Vagina (tissue), 2 donors: ENCODE measurements at regions not wholly inside any gene's neighbourhood (a gene's known extent, or its start where the extent isn't known, plus 50 kb on each side); places are given as distances from the start of the nearest gene placed in this dataset.

ENCODE experiments used
- DNase-seq, 2 donors: peaks; one replicate each; pipeline ENCODE4 v3.0.0-alpha.2; 2017; ENCODE audit errors: extremely low spot score in 2 of 2
- H3K27ac ChIP-seq: fragments of 200-600 bp; sonication (generic); one replicate; pipeline ENCODE4 v1.5.1; 2019
- H3K27me3 ChIP-seq: fragments of 200-600 bp; sonication (generic); one replicate; pipeline ENCODE4 v1.5.1; 2019
- H3K36me3 ChIP-seq, 2 donors: fragments of 200-600 bp; sonication (generic); one replicate each; pipeline ENCODE4 v1.5.1; 2017 to 2019
- H3K4me1 ChIP-seq: fragments of 200-600 bp; sonication (generic); one replicate; pipeline ENCODE4 v1.5.1; 2019
- H3K4me3 ChIP-seq, 2 donors: fragments of 200-600 bp; sonication (generic); 1 replicate in 1 of 2; 2 replicates in 1 of 2; pipeline ENCODE4 v1.5.1; 2016 to 2019
- H3K9me3 ChIP-seq: fragments of 200-600 bp; sonication (generic); one replicate; pipeline ENCODE4 v1.5.1; 2019
- POLR2A ChIP-seq, 2 donors: fragments of 450-650 bp; IDR thresholded peaks; one replicate each; pipeline ENCODE4 v1.6.1; 2017; ENCODE audit warnings: antibody characterized with exemption in 2 of 2, mild to moderate bottlenecking in 2 of 2, moderate library complexity in 2 of 2
- POLR2AphosphoS5 ChIP-seq, 2 donors: sonication (generic); formaldehyde crosslinking; IDR thresholded peaks; one replicate each; pipeline ENCODE4 v1.9.0; 2017; ENCODE audit warnings: antibody characterized with exemption in 2 of 2, mild to moderate bottlenecking in 2 of 2, low read depth in 1 of 2; ENCODE audit not compliant: insufficient read depth in 1 of 2
- intact Hi-C: fragments of 100-400 bp; cut with DNase I; formaldehyde crosslinking; loops from one replicate; pipeline ENCODE4 v1.15.1; 2023
- TF ChIP-seq, protein P1 (sequence below), 3 experiments: fragments of 450-650 bp in 2 of 3; fragments of 200-600 bp in 1 of 3; sonication (generic) in 1 of 3; IDR thresholded peaks; one replicate each; pipeline ENCODE4 v1.5.1; 2017 to 2019; ENCODE audit warnings: antibody characterized with exemption in 3 of 3, mild to moderate bottlenecking in 2 of 3, moderate library complexity in 2 of 3

DNA sequence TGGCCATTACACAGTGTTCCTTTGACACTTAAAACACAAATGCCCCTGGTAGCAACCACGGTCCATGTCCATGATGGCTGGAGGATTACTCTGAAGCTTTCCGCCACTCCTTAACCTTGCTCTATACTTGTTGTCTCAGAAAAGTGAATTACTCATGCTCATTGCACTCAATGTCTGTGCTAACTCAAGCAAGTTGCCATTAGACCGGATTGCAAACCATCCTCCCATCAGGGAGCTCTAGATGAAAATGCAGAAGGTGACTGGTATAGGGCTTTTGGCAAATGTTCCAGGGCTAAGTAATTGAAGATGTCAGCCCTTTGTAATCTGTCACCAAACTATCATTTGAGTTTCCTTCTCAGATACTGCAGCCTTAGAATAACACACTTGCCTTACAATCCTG lies 1288.3 kb upstream of the B3GALT2 start:
- DNase-seq = no peak
- Histone ChIP-seq H3K4me1 (no peaks in the 10 kb centered on the region), H3K27me3 (no peaks in the 10 kb centered on the region), H3K9me3 (no peaks in the 10 kb centered on the region), H3K36me3 (no peaks in the 10 kb centered on the region), H3K27ac (no peak overlapping the region), H3K4me3 (no peak overlapping the region)
- TF ChIP-seq, protein P1, sequence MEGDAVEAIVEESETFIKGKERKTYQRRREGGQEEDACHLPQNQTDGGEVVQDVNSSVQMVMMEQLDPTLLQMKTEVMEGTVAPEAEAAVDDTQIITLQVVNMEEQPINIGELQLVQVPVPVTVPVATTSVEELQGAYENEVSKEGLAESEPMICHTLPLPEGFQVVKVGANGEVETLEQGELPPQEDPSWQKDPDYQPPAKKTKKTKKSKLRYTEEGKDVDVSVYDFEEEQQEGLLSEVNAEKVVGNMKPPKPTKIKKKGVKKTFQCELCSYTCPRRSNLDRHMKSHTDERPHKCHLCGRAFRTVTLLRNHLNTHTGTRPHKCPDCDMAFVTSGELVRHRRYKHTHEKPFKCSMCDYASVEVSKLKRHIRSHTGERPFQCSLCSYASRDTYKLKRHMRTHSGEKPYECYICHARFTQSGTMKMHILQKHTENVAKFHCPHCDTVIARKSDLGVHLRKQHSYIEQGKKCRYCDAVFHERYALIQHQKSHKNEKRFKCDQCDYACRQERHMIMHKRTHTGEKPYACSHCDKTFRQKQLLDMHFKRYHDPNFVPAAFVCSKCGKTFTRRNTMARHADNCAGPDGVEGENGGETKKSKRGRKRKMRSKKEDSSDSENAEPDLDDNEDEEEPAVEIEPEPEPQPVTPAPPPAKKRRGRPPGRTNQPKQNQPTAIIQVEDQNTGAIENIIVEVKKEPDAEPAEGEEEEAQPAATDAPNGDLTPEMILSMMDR (IDR thresholded peaks at IDR 0.05) = no peak
- TF ChIP-seq POLR2AphosphoS5 (IDR thresholded peaks at IDR 0.05; ENCODE audit: insufficient read depth in 1 of 2, low read depth in 1 of 2) (no peak), POLR2A (IDR thresholded peaks at IDR 0.05) (no peak)
- intact Hi-C loops = no loop called here

DNA sequence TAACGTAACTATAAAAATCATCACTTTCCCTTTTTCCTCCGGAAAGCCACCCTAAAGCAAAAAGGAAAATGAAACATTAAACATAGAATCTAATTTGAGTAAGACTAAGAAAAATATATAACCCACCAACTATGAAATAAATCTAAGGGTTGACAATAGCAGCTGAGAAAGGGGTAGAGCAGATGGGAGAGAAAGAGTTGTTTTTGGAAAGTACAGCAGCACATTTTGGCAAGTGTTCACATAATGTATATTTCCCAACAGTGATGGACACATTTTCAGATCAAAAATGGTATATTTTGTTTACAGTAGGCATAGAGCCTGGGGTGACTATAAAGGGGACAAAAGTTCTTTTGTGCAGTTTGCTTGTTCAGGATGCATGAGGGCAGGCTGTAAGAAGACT lies 1287.4 kb upstream of the B3GALT2 start:
- Histone ChIP-seq H3K9me3 (no peaks in the 10 kb centered on the region), H3K4me1 (no peaks in the 10 kb centered on the region), H3K36me3 (no peaks in the 10 kb centered on the region), H3K27me3 (no peaks in the 10 kb centered on the region), H3K27ac (no peak overlapping the region), H3K4me3 (no peak overlapping the region)
- TF ChIP-seq POLR2AphosphoS5 (IDR thresholded peaks at IDR 0.05; ENCODE audit: insufficient read depth in 1 of 2, low read depth in 1 of 2) = no peak
- TF ChIP-seq, protein P1 (IDR thresholded peaks at IDR 0.05) = no peak
- no peak for TF ChIP-seq POLR2A (IDR thresholded peaks at IDR 0.05)
- DNase-seq = no peak
- intact Hi-C loops = no loop called here

DNA sequence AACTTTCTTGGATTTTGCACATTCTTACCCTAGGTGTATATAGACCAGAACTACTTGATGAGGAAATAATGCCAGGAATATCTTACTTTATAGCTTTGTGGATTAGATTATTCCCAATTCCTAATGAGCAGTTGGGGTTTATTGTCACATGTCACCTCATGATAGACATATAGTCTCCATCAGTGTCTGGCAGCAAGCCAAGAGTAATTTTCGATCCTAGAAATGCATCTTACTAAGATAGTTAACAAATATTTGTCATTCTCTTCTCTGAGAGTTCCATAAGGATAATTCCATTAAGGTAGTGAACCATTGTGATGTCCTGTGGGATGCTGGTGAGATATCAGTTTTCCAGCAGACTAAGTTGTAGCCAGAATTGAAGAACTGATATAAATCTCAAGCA lies 1282.9 kb upstream of the B3GALT2 start:
- no peaks in the 10 kb centered on the region for H3K36me3 ChIP-seq
- no peak for DNase-seq
- H3K27ac ChIP-seq = no peak overlapping the region
- intact Hi-C loops = no loop called here
- no peaks in the 10 kb centered on the region for H3K4me1 ChIP-seq
- TF ChIP-seq, protein P1 (IDR thresholded peaks at IDR 0.05) = no peak
- TF ChIP-seq POLR2A (IDR thresholded peaks at IDR 0.05) (no peak), POLR2AphosphoS5 (IDR thresholded peaks at IDR 0.05; ENCODE audit: insufficient read depth in 1 of 2, low read depth in 1 of 2) (no peak)
- no peak overlapping the region for H3K4me3 ChIP-seq
- H3K9me3 ChIP-seq = no peaks in the 10 kb centered on the region
- H3K27me3 ChIP-seq = no peaks in the 10 kb centered on the region

DNA sequence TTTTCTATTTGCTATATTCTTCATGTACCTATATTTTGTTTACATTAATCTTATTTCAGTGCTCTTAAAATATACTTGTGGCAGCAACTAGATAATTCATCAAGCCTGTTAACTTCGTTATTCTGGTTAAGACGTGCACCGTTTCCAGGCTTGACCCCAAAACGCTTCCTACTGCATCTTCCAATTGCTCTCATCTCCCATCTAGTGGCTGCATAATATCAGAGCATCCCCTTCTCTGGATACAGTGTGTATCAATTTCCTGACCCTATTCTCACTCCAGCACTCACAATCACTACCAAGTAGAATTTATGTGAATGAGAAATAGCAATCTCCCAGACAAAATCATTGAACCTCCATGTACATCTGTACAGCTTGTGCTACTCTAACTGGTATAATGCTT lies 1280.3 kb upstream of the B3GALT2 start:
- no peaks in the 10 kb centered on the region for H3K27me3 ChIP-seq
- intact Hi-C loops = no loop called here
- H3K4me1 ChIP-seq = no peaks in the 10 kb centered on the region
- TF ChIP-seq, protein P1 (IDR thresholded peaks at IDR 0.05) = no peak
- TF ChIP-seq POLR2AphosphoS5 (IDR thresholded peaks at IDR 0.05; ENCODE audit: insufficient read depth in 1 of 2, low read depth in 1 of 2) (no peak), POLR2A (IDR thresholded peaks at IDR 0.05) (no peak)
- no peaks in the 10 kb centered on the region for H3K9me3 ChIP-seq
- H3K27ac ChIP-seq = no peak overlapping the region
- H3K36me3 ChIP-seq = no peaks in the 10 kb centered on the region
- no peak for DNase-seq
- H3K4me3 ChIP-seq = no peak overlapping the region

DNA sequence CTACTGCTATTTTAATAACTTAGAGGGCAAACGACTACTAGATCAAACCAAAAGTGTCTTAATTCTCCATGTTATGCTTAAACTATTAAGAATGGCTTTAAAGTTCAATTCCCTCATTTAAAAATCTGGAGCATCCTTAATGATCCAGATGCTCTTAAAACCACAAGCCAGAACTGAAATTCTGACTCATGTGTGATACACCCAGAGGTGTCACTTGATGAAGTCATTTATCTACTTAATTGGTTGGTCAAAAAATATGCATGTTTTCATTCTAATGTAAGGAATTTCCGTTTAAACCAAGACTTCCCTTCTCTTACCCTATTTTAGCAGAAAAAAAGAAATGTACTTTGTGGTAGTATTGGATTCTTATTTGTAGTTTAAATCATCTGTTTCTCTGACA lies 1261.2 kb upstream of the B3GALT2 start:
- no peak overlapping the region for H3K4me3 ChIP-seq
- TF ChIP-seq POLR2AphosphoS5 (IDR thresholded peaks at IDR 0.05; ENCODE audit: insufficient read depth in 1 of 2, low read depth in 1 of 2) (no peak), POLR2A (IDR thresholded peaks at IDR 0.05) (no peak)
- TF ChIP-seq, protein P1 (IDR thresholded peaks at IDR 0.05) = no peak
- DNase-seq = no peak
- H3K4me1 ChIP-seq = no peaks in the 10 kb centered on the region
- H3K27ac ChIP-seq = no peak overlapping the region
- no peaks in the 10 kb centered on the region for H3K9me3 ChIP-seq
- no peaks in the 10 kb centered on the region for H3K27me3 ChIP-seq
- intact Hi-C loops = no loop called here
- H3K36me3 ChIP-seq = no peaks in the 10 kb centered on the region
